Upper lobe of left lung (tissue), 6 donors: ENCODE measurements at regions not wholly inside any gene's neighbourhood (a gene's known extent, or its start where the extent isn't known, plus 50 kb on each side); places are given as distances from the start of the nearest gene placed in this dataset.

ENCODE experiments used
- ATAC-seq, 2 donors: fragments of 200-7000 bp; cut with Tn5 transposase; one replicate each; pipeline ENCODE4 v1.9.1; 2022; ENCODE audit warnings: mild to moderate bottlenecking in 2 of 2, moderate library complexity in 2 of 2; ENCODE audit not compliant: low FRiP score in 2 of 2
- DNase-seq, 2 donors: peaks; one replicate each; pipeline ENCODE4 v3.0.0-alpha.2; 2019 to 2020
- H3K27ac ChIP-seq, 4 donors: fragments of 200-600 bp; sonication (generic); one replicate each; pipeline ENCODE4 v1.5.1; 2016 to 2019
- H3K27me3 ChIP-seq, 4 donors: fragments of 200-600 bp; sonication (generic); one replicate each; pipeline ENCODE4 v1.5.1; 2017 to 2019
- H3K36me3 ChIP-seq, 4 donors: fragments of 200-600 bp; sonication (generic); one replicate each; pipeline ENCODE4 v1.5.1; 2016 to 2019
- H3K4me1 ChIP-seq, 4 donors: fragments of 200-600 bp; sonication (generic); one replicate each; pipeline ENCODE4 v1.5.1; 2018 to 2019
- H3K4me3 ChIP-seq, 4 donors: fragments of 200-600 bp; sonication (generic); one replicate each; pipeline ENCODE4 v1.5.1; 2017 to 2019; ENCODE audit warnings: mild to moderate bottlenecking in 2 of 4, moderate library complexity in 1 of 4
- H3K9me3 ChIP-seq, 4 donors: fragments of 200-600 bp; sonication (generic); one replicate each; pipeline ENCODE4 v1.5.1; 2018 to 2019
- CTCF ChIP-seq, 6 experiments: fragments of 450-650 bp in 4 of 6; fragments of 200-600 bp in 2 of 6; sonication (generic) in 2 of 6; IDR thresholded peaks; one replicate each; pipeline ENCODE4 v1.5.1; 2016 to 2019; ENCODE audit warnings: antibody characterized with exemption in 6 of 6
- EP300 ChIP-seq, 4 donors: sonication (generic); formaldehyde crosslinking; IDR thresholded peaks; one replicate each; pipeline ENCODE4 v1.5.1; 2017; ENCODE audit warnings: antibody characterized with exemption in 4 of 4, control low read depth in 2 of 4
- POLR2A ChIP-seq, 4 donors: fragments of 450-650 bp; IDR thresholded peaks; one replicate each; pipeline ENCODE4 v1.5.1; 2016 to 2017; ENCODE audit warnings: antibody characterized with exemption in 4 of 4, mild to moderate bottlenecking in 2 of 4
- POLR2AphosphoS5 ChIP-seq, 2 donors: sonication (generic); formaldehyde crosslinking; IDR thresholded peaks; one replicate each; pipeline ENCODE4 v1.5.1; 2017; ENCODE audit warnings: antibody characterized with exemption in 2 of 2
- WGBS, 2 donors: methylation state at CpG; one replicate each; pipeline ENCODE4 v1.1.5; 2017 to 2018; 5-methylcytosine and 5-hydroxymethylcytosine counted together
- donor health status: DM: no; HTN: no; CAD: no; lungs with moderate emphysema.
- donor health status: DM: no; HTN: yes; CAD: no; lungs with severe emphysema.

GRCh38 chr2:221073326-221074049, 498.6 kb downstream of the EPHA4 start:
- 87 to 89% methylated on average over 4 of the region's 4 CpGs for WGBS, 2 donors
- DNase-seq (no peak), ATAC-seq (no peak)
- TF ChIP-seq CTCF (IDR thresholded peaks at IDR 0.05) = no peak
- TF ChIP-seq POLR2A (IDR thresholded peaks at IDR 0.05) = no peak
- TF ChIP-seq POLR2AphosphoS5 (IDR thresholded peaks at IDR 0.05) = no peak
- no peak for TF ChIP-seq EP300 (IDR thresholded peaks at IDR 0.05)
- no peaks in the 10 kb centered on the region for H3K9me3 ChIP-seq
- H3K4me3 ChIP-seq = no peak overlapping the region
- H3K36me3 ChIP-seq = no peaks in the 10 kb centered on the region
- H3K4me1 ChIP-seq = no peaks in the 10 kb centered on the region
- no peaks in the 10 kb centered on the region for H3K27me3 ChIP-seq
- no peak overlapping the region for H3K27ac ChIP-seq

GRCh38 chr2:221074238-221074637, 497.9 kb downstream of the EPHA4 start:
- Histone ChIP-seq H3K27ac (no peak overlapping the region), H3K4me1 (no peaks in the 10 kb centered on the region), H3K9me3 (no peaks in the 10 kb centered on the region), H3K4me3 (no peak overlapping the region), H3K27me3 (no peaks in the 10 kb centered on the region), H3K36me3 (no peaks in the 10 kb centered on the region)
- no peak for TF ChIP-seq CTCF (IDR thresholded peaks at IDR 0.05)
- no peak for TF ChIP-seq POLR2A (IDR thresholded peaks at IDR 0.05)
- no peak for TF ChIP-seq POLR2AphosphoS5 (IDR thresholded peaks at IDR 0.05)
- no peak for TF ChIP-seq EP300 (IDR thresholded peaks at IDR 0.05)
- DNase-seq (no peak), ATAC-seq (no peak)
- 92 to 97% methylated on average over 4 of the region's 4 CpGs for WGBS, 2 donors

GRCh38 chr2:221075203-221075602, 496.9 kb downstream of the EPHA4 start:
- WGBS, 2 donors = 21 to 33% methylated on average over 3 of the region's 3 CpGs
- Histone ChIP-seq H3K4me3 (no peak overlapping the region), H3K27ac (no peak overlapping the region), H3K9me3 (no peaks in the 10 kb centered on the region), H3K36me3 (no peaks in the 10 kb centered on the region), H3K27me3 (no peaks in the 10 kb centered on the region), H3K4me1 (no peaks in the 10 kb centered on the region)
- TF ChIP-seq EP300 (IDR thresholded peaks at IDR 0.05) (no peak), CTCF (IDR thresholded peaks at IDR 0.05) (no peak), POLR2A (IDR thresholded peaks at IDR 0.05) (no peak), POLR2AphosphoS5 (IDR thresholded peaks at IDR 0.05) (no peak)
- no peak for DNase-seq
- ATAC-seq = peak in 1 of 2 donors; percentile 10

GRCh38 chr2:221077251-221077650, 494.9 kb downstream of the EPHA4 start:
- Histone ChIP-seq H3K4me1 (no peaks in the 10 kb centered on the region), H3K4me3 (no peak overlapping the region), H3K36me3 (no peaks in the 10 kb centered on the region), H3K27me3 (no peaks in the 10 kb centered on the region), H3K9me3 (no peaks in the 10 kb centered on the region), H3K27ac (no peak overlapping the region)
- no peak for TF ChIP-seq POLR2A (IDR thresholded peaks at IDR 0.05)
- no peak for TF ChIP-seq POLR2AphosphoS5 (IDR thresholded peaks at IDR 0.05)
- no peak for TF ChIP-seq EP300 (IDR thresholded peaks at IDR 0.05)
- TF ChIP-seq CTCF (IDR thresholded peaks at IDR 0.05) = no peak
- ATAC-seq (no peak), DNase-seq (no peak)
- 96 to 100% methylated on average over 3 of the region's 3 CpGs for WGBS, 2 donors

- Histone ChIP-seq H3K36me3 (no peaks in the 10 kb centered on the region), H3K27me3 (no peaks in the 10 kb centered on the region), H3K9me3 (no peaks in the 10 kb centered on the region), H3K4me1 (no peaks in the 10 kb centered on the region), H3K27ac (no peak overlapping the region), H3K4me3 (no peak overlapping the region)
- TF ChIP-seq EP300 (IDR thresholded peaks at IDR 0.05) = no peak
- no peak for TF ChIP-seq POLR2A (IDR thresholded peaks at IDR 0.05)
- no peak for TF ChIP-seq POLR2AphosphoS5 (IDR thresholded peaks at IDR 0.05)
- TF ChIP-seq CTCF (IDR thresholded peaks at IDR 0.05) = no peak
- WGBS, 2 donors = 84 to 90% methylated on average over 3 of the region's 3 CpGs
- ATAC-seq (no peak), DNase-seq (no peak)
Measured at GRCh38 chr2:221077799-221078198, 494.3 kb downstream of the EPHA4 start.
